ENCODE measurements at regions not wholly inside any gene's neighbourhood (a gene's known extent, or its start where the extent isn't known, plus 50 kb on each side); places are given as distances from the start of the nearest gene placed in this dataset.

GRCh38 chrX:114251575-114251974, 332.3 kb upstream of the HTR2C start:
- no peak for ATAC-seq
- TF ChIP-seq PPARA (CRISPR knock-in tag; IDR thresholded peaks at IDR 0.05; ENCODE audit: borderline replicate concordance) (no peak), GLIS3 (CRISPR knock-in tag; IDR thresholded peaks at IDR 0.05) (no peak), PATZ1 (CRISPR knock-in tag; IDR thresholded peaks at IDR 0.05; ENCODE audit: borderline replicate concordance) (no peak), CREB5 (CRISPR knock-in tag; IDR thresholded peaks at IDR 0.05; ENCODE audit: low read depth) (no peak), SNAI2 (CRISPR knock-in tag; IDR thresholded peaks at IDR 0.05) (no peak), TOX (CRISPR knock-in tag; IDR thresholded peaks at IDR 0.05; ENCODE audit: borderline replicate concordance) (no peak), ZNF565 (CRISPR knock-in tag; conservative IDR thresholded peaks at IDR 0.05; ENCODE audit: low read depth) (no peak), ZFP30 (CRISPR knock-in tag; IDR thresholded peaks at IDR 0.05) (no peak), TCF4 (CRISPR knock-in tag; IDR thresholded peaks at IDR 0.05; ENCODE audit: borderline replicate concordance) (no peak), ZNF70 (CRISPR knock-in tag; IDR thresholded peaks at IDR 0.05) (no peak), ARNTL (CRISPR knock-in tag; IDR thresholded peaks at IDR 0.05; ENCODE audit: borderline replicate concordance, low read depth) (no peak), CSDC2 (CRISPR knock-in tag; IDR thresholded peaks at IDR 0.05) (no peak), ZFP3 (CRISPR knock-in tag; IDR thresholded peaks at IDR 0.05) (no peak), RARB (CRISPR knock-in tag; IDR thresholded peaks at IDR 0.05) (no peak), OSR1 (CRISPR knock-in tag; IDR thresholded peaks at IDR 0.05) (no peak), ZC3H10 (CRISPR knock-in tag; IDR thresholded peaks at IDR 0.05) (no peak)
- TF ChIP-seq, protein P1, sequence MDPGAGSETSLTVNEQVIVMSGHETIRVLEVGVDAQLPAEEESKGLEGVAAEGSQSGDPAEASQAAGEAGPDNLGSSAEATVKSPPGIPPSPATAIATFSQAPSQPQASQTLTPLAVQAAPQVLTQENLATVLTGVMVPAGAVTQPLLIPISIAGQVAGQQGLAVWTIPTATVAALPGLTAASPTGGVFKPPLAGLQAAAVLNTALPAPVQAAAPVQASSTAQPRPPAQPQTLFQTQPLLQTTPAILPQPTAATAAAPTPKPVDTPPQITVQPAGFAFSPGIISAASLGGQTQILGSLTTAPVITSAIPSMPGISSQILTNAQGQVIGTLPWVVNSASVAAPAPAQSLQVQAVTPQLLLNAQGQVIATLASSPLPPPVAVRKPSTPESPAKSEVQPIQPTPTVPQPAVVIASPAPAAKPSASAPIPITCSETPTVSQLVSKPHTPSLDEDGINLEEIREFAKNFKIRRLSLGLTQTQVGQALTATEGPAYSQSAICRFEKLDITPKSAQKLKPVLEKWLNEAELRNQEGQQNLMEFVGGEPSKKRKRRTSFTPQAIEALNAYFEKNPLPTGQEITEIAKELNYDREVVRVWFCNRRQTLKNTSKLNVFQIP (CRISPR knock-in tag; IDR thresholded peaks at IDR 0.05; ENCODE audit: borderline replicate concordance, low read depth) = no peak

GRCh38 chrX:114221445-114221844, 362.4 kb upstream of the HTR2C start:
- TF ChIP-seq ZNF8 (CRISPR knock-in tag; IDR thresholded peaks at IDR 0.05) = no peak
- no peak for TF ChIP-seq ZFP30 (CRISPR knock-in tag; IDR thresholded peaks at IDR 0.05)
- no peak for TF ChIP-seq ARNTL (CRISPR knock-in tag; IDR thresholded peaks at IDR 0.05; ENCODE audit: borderline replicate concordance, low read depth)
- no peak for TF ChIP-seq ZFP3 (CRISPR knock-in tag; IDR thresholded peaks at IDR 0.05)
- no peak for ATAC-seq

GRCh38 chrX:114210879-114211278, 373.0 kb upstream of the HTR2C start:
- TF ChIP-seq, protein P1 (CRISPR knock-in tag; IDR thresholded peaks at IDR 0.05; ENCODE audit: borderline replicate concordance, low read depth) = no peak
- TF ChIP-seq CREB5 (CRISPR knock-in tag; IDR thresholded peaks at IDR 0.05; ENCODE audit: low read depth) = no peak
- TF ChIP-seq CSRNP3 (CRISPR knock-in tag; IDR thresholded peaks at IDR 0.05) = no peak
- no peak for TF ChIP-seq ZC3H10 (CRISPR knock-in tag; IDR thresholded peaks at IDR 0.05)
- ATAC-seq = no peak

DNA sequence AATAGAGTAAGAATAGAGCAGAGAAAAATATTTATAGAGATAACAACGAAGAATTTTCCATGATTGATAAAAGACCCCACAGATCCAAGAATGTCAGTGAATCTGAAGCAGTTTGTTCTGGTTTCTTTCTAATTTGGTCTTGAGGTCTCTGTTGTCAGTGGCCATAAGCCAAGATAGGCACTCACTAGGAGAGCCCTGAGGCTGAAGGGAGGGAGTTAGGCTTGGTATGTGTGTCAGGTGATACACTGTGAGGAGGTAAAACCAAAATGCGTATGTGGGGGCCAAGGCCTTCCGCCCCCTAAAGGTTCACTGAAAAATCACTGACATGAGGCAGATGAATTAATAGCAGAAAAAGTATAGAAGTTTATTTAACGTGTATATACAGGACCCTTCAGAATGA, 382.3 kb upstream of the HTR2C start:
- no peak for ATAC-seq
- TF ChIP-seq ZC3H10 (CRISPR knock-in tag; IDR thresholded peaks at IDR 0.05) = no peak
- no peak for TF ChIP-seq ZNF8 (CRISPR knock-in tag; IDR thresholded peaks at IDR 0.05)
- no peak for TF ChIP-seq ISL1 (CRISPR knock-in tag; IDR thresholded peaks at IDR 0.05)
- no peak for TF ChIP-seq ZFP30 (CRISPR knock-in tag; IDR thresholded peaks at IDR 0.05)
- TF ChIP-seq, protein P1 (CRISPR knock-in tag; IDR thresholded peaks at IDR 0.05; ENCODE audit: borderline replicate concordance, low read depth) = no peak
- TF ChIP-seq TCF4 (CRISPR knock-in tag; IDR thresholded peaks at IDR 0.05; ENCODE audit: borderline replicate concordance) = no peak
- TF ChIP-seq ESRRG (CRISPR knock-in tag; IDR thresholded peaks at IDR 0.05) = no peak
- TF ChIP-seq SNAI2 (CRISPR knock-in tag; IDR thresholded peaks at IDR 0.05) = no peak
- no peak for TF ChIP-seq PPARA (CRISPR knock-in tag; IDR thresholded peaks at IDR 0.05; ENCODE audit: borderline replicate concordance)
- TF ChIP-seq RARB (CRISPR knock-in tag; IDR thresholded peaks at IDR 0.05) = no peak
- no peak for TF ChIP-seq TOX (CRISPR knock-in tag; IDR thresholded peaks at IDR 0.05; ENCODE audit: borderline replicate concordance)
- TF ChIP-seq ARNTL (CRISPR knock-in tag; IDR thresholded peaks at IDR 0.05; ENCODE audit: borderline replicate concordance, low read depth) = no peak
- no peak for TF ChIP-seq PATZ1 (CRISPR knock-in tag; IDR thresholded peaks at IDR 0.05; ENCODE audit: borderline replicate concordance)

Data from SK-N-SH treated with all-trans-retinoic acid at 6 μM for 48 hours (cell line).